GM21367 (cell line): ENCODE measurements at regions not wholly inside any gene's neighbourhood (a gene's known extent, or its start where the extent isn't known, plus 50 kb on each side); places are given as distances from the start of the nearest gene placed in this dataset.
"Not testable (repeated sequence)": the region's sequence is repeated elsewhere in the genome, so short reads cannot be mapped to it uniquely, and the experiment has no call there.

Source experiments
- ATAC-seq: cut with Tn5 transposase; IDR thresholded peaks from one replicate; pipeline ENCODE4 v1.9.1; 2021; ENCODE audit not compliant: unreplicated experiment

DNA sequence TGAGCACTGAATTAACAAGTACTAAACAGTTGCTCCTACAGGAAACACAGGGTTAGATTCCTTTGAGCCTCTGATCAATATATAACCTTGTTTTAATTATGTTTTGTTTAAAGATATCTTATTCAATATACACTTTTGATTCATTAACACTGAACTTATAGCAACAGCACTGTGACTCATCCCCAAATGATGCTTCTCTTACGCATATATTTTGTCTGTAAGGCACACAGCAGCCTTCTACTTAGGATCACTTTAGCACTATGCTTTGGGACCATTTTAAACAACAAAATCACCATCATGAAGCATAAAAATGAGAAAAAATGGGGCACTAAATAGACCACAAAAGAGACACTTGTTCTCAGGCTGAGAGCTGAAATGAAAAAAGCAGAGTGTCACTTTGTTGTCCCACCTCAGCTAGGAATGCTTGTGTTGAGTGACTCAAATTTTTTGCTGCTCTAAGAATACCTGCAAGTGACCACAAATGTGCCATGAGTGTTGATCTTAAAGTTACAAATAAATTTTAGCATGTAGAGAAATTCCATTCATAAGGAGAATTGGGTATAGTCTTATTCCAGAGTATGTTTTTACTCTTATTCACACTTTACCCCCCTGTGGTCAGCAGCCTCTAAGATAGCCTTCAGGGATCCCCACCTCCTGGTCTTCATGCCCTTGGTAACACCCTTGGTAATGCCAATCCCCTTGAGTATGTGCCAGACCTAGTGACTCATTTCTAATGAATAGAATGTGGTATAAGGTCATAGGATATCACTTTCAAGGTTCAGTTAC is 252.7 kb upstream of the IL12B start:
- ATAC-seq, result no peak

DNA sequence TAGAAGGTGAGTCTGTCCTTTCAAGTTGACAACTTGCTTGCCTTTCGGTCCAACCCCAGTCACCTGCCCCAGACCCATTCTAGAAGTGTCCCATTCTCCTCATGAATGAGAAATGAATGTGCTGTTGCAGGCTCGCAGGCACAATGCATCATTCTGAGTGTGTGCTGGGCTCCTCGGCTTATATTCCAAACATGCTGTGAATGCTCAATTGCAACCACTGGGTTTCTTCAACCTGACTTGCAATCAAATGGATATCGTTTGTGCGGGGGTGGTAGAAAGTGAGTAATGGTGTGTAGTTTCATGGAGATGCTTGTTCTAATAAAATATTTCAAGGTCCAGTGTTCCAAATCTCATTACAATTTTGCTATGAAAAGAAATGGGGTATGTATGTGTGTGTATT is 256.6 kb upstream of the IL12B start:
- ATAC-seq, result no peak

DNA sequence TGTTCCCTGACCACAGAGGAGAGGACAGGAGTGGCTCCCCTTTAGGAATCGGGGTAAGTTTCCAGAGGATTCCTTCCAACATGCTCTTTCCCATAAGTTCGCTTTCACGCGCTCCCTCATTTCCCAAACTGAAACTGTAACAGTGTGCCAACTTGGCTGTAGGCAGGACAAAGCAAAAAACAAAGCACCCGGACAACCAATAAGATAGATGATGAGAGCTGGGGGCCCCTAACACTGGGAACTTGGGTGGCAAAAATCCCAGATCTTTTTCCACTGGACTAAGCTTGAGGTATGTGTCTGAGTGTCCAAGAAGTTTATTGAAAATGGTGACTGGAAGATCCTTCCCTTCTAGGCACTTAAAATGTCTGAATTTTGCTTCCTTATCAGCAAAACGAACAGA is 258.7 kb upstream of the IL12B start:
- ATAC-seq, result no peak

DNA sequence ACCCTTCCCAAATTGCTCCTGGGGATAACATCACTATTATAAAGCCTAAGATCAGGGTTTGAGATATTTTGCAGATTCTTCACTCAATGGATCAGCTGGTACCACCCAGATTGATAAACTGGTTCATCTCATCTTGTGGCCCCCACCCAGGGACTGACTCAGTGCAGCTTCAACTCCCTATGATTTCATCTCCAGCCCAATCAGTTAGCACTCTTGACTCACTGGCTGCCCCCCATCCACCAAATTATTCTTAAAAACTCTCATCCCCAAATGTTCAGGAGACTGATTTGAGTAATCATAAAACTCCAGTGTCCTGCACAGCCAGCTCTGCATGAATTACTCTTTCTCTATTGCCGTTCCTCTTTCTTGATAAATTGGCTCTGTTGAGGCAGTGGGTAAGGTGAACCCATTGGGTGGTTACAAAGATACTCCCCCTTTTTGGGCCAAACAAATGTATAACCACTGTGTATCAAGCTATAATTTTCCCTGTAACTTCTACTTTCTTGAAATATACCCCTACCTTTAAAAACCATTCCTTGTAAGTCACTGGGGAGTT is 263.3 kb upstream of the IL12B start:
- ATAC-seq, result no peak

DNA sequence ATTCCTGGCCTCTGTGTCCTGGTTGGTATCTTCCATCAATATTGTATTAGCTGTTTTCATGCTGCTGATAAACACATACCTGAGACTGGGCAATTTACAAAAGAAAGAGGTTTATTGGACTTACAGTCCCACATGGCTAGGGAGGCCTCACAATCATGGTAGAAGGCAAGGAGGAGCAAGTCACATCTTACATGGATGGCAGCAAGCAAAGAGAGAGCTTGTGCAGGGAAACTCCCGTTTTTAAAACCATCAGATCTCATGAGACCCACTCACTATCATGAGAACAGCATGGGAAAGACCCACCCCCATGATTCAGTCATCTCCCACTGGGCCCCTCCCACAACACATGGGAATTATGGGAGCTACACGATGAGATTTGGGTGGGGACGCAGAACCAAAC is 265.3 kb upstream of the IL12B start:
- not testable (repeated sequence) for ATAC-seq

DNA sequence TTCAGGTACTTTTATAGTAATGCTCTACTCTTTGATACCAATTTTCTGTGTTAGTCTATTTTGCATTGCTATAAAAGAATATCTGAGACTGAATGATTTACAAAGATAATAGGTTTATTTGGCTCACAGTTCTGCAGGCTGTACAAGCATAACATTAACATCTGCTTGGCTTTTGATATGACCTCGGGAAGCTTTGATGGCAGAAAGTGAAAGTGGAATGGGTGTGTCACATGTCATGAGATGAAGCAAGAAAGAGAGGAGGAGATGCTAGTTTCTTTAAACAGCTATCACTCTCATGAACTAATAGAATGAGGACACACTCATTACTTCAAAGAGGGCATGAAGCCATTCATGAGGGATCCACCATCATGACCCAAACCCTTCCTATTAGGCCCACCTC is 270.9 kb upstream of the IL12B start:
- no peak for ATAC-seq

DNA sequence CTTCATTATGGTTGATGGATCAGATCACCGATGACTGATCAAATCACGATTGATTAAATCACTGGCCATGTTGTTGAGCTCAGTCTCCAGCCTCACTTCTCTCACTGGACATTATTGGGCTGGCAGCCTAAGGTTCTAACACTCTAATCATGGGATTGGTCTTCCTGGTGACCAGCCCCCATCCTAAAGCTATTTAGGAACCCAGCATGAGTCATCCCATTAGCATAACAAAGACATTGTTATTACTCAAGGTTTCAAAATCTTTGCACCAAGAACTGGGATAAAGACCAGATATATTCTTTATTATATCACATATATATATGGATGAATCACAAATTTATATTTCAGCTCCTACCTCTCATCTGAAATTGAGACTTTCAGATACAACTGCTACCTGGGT is 272.1 kb upstream of the IL12B start:
- no peak for ATAC-seq

DNA sequence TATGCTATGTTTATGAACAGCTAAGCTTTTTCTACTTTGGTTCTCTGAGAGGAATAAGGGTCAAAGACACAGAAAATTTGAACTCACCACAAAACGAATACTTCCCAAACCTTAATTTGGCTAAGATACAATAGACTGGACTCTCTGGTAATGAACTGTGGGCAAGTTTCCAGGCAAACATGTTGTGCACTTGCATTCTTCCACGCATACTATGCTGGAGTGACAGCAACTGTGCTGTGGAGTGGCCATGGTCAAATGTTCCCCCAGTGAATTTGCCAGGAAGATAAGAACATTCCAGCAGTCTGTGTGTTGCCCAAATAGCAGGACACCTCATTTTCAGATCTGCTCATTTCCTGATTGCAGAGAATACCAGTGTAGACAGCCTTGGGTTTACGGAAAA is 275.3 kb upstream of the IL12B start:
- ATAC-seq, result no peak

DNA sequence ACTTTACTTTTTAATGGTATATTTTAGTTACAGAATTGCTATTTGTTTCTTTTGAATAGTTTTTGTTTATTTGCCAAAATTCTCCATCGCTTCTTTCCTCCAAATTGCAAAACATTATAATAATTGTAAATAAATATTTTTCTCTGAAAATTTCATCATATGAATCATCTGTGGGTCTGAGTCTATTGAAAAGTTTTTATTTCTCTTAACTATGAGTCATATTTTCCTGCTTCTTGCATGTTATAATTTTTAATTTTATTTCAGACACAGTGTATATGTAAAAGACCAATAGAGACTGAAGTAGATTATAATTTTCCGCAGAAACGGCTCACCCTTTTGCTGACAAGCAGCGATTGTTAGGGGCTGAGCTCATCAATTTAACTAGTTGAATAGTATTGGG is 279.1 kb upstream of the IL12B start:
- ATAC-seq, result no peak

DNA sequence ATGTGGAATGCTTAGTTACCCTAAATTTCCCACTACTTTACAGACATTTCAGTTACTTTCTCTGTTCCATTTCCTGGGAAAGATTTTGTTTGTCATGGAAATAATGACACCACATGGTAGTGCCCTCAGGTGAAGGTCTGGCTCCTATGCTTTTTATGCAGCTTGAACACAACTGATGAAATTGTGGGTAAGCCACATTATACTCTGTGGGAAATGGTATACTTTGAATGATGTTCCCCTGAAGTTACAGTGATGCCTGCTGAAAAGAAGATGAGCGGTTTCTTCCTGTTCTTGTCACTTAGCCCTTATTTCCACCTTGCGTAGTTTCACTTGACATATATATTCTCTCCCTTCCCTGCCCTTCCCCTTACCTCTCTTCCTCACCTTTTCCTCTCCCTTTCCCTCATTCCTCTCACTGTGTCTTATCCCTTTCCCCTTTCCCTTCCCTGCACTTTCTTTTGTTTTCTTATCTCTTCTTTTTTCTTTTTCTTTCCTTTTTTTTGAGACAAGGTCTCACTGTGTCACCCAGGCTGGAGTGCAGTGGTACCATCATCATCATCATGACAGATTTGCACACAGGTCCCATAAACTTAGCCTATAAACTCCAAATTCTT is 280.8 kb upstream of the IL12B start:
- no peak for ATAC-seq

DNA sequence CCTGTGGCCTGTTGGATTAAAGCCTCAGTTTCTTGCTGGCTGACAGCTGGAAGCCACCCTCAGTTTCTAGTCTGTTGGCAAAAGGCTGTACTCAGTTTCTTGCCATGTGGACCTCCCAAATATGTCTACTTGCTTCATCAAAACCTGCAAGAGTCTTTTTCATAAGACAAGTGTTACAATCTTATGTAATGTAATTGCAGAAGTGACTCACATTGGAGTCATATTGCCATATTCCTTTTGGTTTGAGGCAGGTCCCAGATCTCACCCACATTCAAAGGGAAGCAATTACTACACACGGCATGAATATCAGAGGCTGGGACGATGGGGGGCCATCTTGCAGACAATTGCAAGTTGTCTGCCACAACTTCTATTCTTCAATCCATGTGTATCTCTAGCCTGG is 286.7 kb upstream of the IL12B start:
- ATAC-seq, result no peak

DNA sequence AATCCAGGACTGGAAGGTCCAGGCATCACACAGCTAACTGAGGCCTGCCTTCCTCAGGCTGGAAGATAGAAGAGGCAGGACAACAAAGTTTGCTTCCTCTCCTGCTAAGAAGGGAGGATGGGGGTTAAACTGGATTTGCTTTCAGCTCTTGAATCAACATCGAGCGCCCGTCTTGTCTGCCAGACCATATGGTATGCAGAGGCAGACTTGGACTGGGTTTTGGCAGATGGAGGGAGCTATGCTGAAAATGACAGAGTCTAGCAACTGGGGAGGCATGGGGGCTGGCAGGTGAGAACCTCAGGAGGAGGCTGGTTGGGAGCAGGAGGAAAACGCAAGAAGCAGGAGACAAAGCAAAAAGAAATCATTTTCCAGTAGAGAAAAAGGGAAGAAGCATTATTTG is 289.5 kb upstream of the IL12B start:
- no peak for ATAC-seq

DNA sequence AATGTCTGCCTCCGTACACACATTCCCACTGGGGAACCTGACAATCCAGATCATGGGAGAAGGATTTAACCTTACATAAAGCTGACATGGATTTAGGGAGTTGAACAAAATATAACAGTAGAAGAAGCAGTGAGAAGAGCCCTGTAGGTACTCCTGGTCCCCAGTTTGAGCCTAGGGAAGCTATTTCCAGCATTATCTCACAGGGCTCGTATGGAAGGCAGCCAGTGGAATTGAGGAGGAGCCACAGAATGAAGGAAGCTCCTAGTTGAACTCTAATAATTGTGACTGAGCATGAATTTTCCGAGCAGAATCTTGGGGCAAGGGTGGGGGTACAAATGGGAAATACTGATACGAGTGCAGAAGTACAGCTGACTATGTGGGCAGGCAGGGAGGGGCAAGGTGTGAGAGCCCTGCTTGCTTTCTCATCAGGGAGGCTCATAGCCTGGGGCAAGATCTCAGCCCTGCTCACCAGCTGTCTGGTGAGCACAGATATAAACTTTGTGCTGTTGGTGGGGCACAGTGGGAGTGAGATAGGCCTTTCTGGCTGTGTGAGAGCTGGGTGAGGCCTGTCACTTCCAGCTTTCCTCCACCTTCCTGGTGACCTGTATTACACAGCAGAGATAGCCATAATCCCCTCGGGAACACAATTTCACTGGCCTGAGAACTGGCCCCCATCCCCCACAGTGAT is 290.7 kb upstream of the IL12B start:
- ATAC-seq, result no peak

DNA sequence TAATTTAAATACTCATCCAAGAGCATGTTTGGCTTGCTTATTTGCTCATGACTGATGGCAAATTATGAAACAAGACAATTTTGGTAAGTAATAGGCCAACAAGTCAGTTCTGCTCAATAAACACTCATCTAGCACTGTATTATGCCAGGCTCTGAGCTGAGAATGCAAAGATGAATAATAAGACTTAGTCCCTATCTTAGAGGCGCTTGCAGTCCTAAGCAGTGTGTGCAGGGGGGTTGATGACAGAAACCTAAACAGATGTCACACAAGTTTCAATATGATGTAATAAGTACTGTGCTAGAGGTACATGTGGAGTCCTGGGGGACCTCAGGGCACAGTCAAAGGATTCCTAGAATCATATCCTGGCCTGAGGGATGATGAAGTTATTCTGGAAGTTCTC is 287.6 kb upstream of the ADRA1B start:
- ATAC-seq, result no peak

DNA sequence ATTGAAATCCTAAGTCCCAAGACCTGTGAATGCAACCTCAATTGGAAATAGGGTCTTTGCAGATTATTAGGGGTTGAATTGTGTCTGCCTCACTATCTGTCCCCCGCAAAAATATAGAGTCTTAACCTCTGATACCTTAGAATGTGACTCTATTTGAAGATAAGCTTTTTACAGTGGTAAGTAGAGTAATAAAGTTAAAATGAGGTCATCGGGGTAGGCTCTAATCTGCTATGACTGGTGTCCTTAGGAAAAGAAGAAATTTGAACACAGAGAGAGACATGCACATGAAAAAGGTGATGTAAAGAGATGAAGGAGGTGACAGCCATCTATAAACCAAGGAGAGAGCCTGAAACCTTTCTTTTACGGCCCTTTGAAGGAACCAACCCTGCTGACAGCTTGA is 287.1 kb upstream of the ADRA1B start:
- no peak for ATAC-seq

DNA sequence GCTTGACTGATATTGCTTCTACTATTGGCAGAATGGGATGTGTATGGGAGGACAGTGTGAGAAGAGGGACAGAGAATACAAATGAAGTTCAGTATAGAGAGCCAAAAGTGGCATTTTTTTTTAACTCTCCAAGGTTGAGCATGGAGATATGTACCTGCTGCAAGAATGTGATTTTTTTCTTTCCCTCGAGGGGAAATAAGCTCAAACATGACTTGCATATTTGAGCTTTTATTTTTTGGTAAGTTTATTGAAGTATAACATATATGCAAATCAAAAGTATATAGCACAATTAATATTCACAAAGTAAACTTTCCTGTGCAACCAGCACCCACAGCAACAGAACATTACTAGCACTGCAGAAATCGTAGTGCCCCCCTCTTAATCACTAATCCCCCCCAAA is 285.7 kb upstream of the ADRA1B start:
- no peak for ATAC-seq

DNA sequence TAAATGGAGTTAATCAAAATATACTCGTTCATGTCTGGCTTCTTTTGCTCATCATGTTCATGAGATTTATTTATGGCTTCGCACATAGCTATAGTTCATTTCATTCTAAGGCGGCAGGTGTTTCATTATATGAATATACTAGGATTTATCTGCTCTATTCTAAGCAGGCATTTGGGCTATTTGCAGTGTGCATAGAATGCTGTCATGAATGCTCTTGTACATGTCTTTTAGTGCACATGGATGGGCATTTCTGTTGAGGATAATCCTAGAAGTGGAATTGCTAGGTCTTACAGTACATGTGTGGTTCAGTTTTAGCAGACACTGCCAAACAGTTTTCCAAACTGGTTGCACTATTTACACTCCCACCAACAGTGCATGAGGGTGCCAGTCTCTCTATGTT is 285.3 kb upstream of the ADRA1B start:
- no peak for ATAC-seq

DNA sequence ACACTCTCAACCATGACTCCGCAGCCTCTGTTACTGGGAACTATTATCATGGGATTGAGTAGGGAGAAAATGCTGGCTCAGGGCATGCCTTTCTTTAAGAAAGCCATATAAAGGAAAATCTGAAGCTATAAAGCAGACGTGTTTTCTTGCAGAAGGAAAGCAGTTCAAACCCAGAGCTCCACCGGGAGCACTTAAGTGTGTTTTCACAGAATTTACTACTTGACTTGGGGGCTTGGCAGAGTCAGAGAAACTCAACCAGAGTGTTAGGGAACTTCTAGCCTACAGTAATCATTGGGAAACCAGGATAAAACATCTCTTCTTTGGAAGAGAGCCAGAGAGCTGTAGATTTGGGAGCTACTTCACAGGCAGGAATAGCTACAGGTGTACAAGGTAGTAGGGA is 283.4 kb upstream of the ADRA1B start:
- ATAC-seq, result no peak

DNA sequence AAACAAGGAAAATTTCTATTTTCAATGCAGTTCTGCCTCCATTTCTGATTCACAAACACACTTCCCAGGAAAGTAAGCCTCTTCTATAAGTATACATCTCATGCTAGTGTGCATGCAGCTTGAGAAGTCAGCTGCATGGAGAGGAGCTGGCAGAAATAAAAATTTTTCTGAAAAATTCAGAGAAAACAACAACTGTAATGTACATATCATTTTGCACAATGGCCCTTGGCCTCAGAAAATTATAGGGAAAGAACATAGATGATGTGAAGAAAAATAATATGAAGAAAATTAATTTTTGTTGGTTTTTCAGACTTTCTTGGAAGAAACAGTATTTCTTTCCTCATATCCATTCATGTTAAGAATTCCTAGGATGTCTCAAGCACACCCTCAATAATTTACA is 277.8 kb upstream of the ADRA1B start:
- no peak for ATAC-seq

DNA sequence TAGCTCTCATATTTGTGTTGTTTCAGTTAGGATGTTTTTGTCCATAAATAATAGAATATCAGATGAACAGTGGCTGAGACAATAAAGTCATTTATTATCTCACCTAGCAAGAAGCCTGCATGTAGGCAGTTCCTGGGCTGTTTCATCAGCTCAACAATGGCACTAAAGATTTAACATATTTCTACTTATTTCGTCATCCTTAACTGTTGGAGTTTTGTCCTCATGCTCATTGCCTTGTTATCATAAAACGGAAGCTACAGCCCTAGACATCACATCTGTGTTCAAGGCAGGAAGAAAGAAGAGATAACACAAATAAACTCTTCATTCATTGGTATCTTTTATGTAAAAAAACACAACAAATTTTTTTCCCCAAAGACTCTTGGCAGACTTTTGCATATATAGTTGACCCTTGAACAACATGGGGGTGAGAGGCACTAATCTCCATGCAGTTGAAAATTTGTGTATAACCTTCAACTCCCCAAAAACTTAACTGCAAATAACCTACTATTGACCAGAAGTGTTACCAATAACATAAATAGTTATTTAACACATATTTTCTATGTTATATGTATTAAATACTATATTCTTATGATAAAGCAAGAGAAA is 277.2 kb upstream of the ADRA1B start:
- ATAC-seq, result no peak

DNA sequence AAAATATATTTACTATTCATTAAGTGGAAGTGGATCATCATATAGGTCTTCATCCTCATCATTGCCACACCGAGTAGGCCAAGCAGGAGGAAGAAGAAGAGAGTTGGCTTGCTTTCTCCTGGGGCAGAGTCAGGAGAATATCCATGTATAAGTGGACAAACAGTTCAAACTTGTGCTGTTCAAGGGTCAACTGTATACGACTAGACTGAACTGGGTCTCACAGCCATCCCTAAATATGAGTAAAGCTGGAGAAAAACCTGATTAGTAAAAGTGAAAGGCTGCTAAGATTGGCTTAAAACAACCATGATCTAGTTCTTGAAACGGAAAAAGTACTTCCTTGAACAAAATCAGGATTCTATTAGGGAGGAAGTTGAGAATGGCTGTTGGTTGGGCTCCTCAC is 276.7 kb upstream of the ADRA1B start:
- no peak for ATAC-seq

DNA sequence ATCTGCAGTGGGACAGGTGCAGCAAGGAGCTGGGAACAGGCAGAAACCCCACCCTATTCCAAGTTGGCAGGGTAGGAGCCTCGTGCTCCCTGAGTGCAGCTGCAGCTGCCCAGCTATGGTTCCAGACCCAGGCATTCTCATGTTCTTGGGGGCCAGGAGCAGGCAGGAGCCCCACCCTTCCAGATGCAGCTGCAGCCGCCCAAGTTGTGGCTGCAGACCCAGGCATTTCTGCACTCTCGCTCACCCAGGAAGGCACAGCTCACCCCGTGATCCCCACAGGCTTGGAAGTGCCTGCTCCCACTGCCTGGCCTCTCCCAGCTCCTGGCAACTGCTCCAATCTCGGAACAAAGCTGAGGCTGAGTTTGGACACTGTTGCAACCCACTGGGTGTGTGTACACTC is 275.8 kb upstream of the ADRA1B start:
- ATAC-seq, result no peak
